Peyer's patch (tissue), 4 donors: ENCODE measurements at regions not wholly inside any gene's neighbourhood (a gene's known extent, or its start where the extent isn't known, plus 50 kb on each side); places are given as distances from the start of the nearest gene placed in this dataset.
"Not testable (repeated sequence)": the region's sequence is repeated elsewhere in the genome, so short reads cannot be mapped to it uniquely, and the experiment has no call there.

Experiments used
- DNase-seq, 3 donors: peaks; one replicate each; pipeline ENCODE4 v3.0.0-alpha.2; 2017 to 2019
- H3K27ac ChIP-seq, 4 donors: fragments of 200-600 bp; sonication (generic); one replicate each; pipeline ENCODE4 v1.5.1; 2016 to 2019
- H3K27me3 ChIP-seq, 2 donors: fragments of 200-600 bp; sonication (generic); one replicate each; pipeline ENCODE4 v1.5.1; 2019
- H3K36me3 ChIP-seq, 3 donors: fragments of 200-600 bp; sonication (generic); one replicate each; pipeline ENCODE4 v1.5.1; 2016 to 2019
- H3K4me1 ChIP-seq, 4 donors: fragments of 200-600 bp; sonication (generic); one replicate each; pipeline ENCODE4 v1.5.1; 2016 to 2019
- H3K4me3 ChIP-seq, 4 donors: fragments of 200-600 bp; sonication (generic); 1 replicate in 3 of 4; 2 replicates in 1 of 4; pipeline ENCODE4 v1.5.1; 2016 to 2019; ENCODE audit warnings: mild to moderate bottlenecking in 1 of 4
- H3K9me3 ChIP-seq, 4 donors: fragments of 200-600 bp; sonication (generic); one replicate each; pipeline ENCODE4 v1.5.1; 2016 to 2019; ENCODE audit warnings: mild to moderate bottlenecking in 1 of 4
- CTCF ChIP-seq, 6 experiments: fragments of 450-650 bp in 4 of 6; fragments of 200-600 bp in 2 of 6; sonication (generic) in 1 of 6; IDR thresholded peaks; one replicate each; pipeline ENCODE4 v1.5.1; 2017 to 2019; ENCODE audit warnings: antibody characterized with exemption in 6 of 6, mild to moderate bottlenecking in 3 of 6, moderate library complexity in 1 of 6
- POLR2A ChIP-seq, 2 donors: fragments of 450-650 bp; IDR thresholded peaks; one replicate each; pipeline ENCODE4 v1.5.1; 2017; ENCODE audit warnings: antibody characterized with exemption in 2 of 2, mild to moderate bottlenecking in 2 of 2, moderate library complexity in 2 of 2

- H3K27me3 ChIP-seq, DNase-seq, H3K27ac ChIP-seq, H3K4me3 ChIP-seq, H3K36me3 ChIP-seq, H3K4me1 ChIP-seq, H3K9me3 ChIP-seq: not testable (repeated sequence)
These were observed 953.9 kb downstream of the TMEM121 start for GRCh38 chr14:106480287-106480686.

- H3K27ac ChIP-seq, DNase-seq, H3K9me3 ChIP-seq, H3K36me3 ChIP-seq, H3K4me1 ChIP-seq, H3K27me3 ChIP-seq, H3K4me3 ChIP-seq: not testable (repeated sequence)
These were observed 955.8 kb downstream of the TMEM121 start for GRCh38 chr14:106482213-106482612.

GRCh38 chr14:106487600-106487999, 961.2 kb downstream of the TMEM121 start:
- Histone ChIP-seq H3K4me1 (no peaks in the 10 kb centered on the region), H3K9me3 (no peaks in the 10 kb centered on the region), H3K27me3 (no peaks in the 10 kb centered on the region), H3K36me3 (no peaks in the 10 kb centered on the region), H3K4me3 (no peak overlapping the region), H3K27ac (no peak overlapping the region)
- no peak for DNase-seq
- TF ChIP-seq CTCF (IDR thresholded peaks at IDR 0.05) (no peak), POLR2A (IDR thresholded peaks at IDR 0.05) (no peak)

GRCh38 chr14:106488291-106488690, 961.9 kb downstream of the TMEM121 start:
- no peak for TF ChIP-seq CTCF (IDR thresholded peaks at IDR 0.05)
- TF ChIP-seq POLR2A (IDR thresholded peaks at IDR 0.05), result no peak
- no peaks in the 10 kb centered on the region for H3K9me3 ChIP-seq
- H3K27ac ChIP-seq, result no peak overlapping the region
- no peaks in the 10 kb centered on the region for H3K27me3 ChIP-seq
- H3K4me1 ChIP-seq, result no peaks in the 10 kb centered on the region
- DNase-seq, result no peak
- no peaks in the 10 kb centered on the region for H3K36me3 ChIP-seq
- H3K4me3 ChIP-seq, result no peak overlapping the region

GRCh38 chr14:106489112-106489881, 962.9 kb downstream of the TMEM121 start:
- Histone ChIP-seq H3K27ac (no peak overlapping the region), H3K4me3 (no peak overlapping the region), H3K36me3 (no peaks in the 10 kb centered on the region), H3K9me3 (no peaks in the 10 kb centered on the region), H3K4me1 (no peaks in the 10 kb centered on the region), H3K27me3 (no peaks in the 10 kb centered on the region)
- TF ChIP-seq CTCF (IDR thresholded peaks at IDR 0.05), result no peak
- no peak for TF ChIP-seq POLR2A (IDR thresholded peaks at IDR 0.05)
- no peak for DNase-seq

- Histone ChIP-seq H3K27ac (no peak overlapping the region), H3K4me3 (no peak overlapping the region), H3K4me1 (no peaks in the 10 kb centered on the region), H3K9me3 (no peaks in the 10 kb centered on the region), H3K36me3 (no peaks in the 10 kb centered on the region), H3K27me3 (no peaks in the 10 kb centered on the region)
- TF ChIP-seq POLR2A (IDR thresholded peaks at IDR 0.05), result no peak
- no peak for TF ChIP-seq CTCF (IDR thresholded peaks at IDR 0.05)
- DNase-seq, result no peak
These were observed 964.1 kb downstream of the TMEM121 start for GRCh38 chr14:106490442-106490841.

- peak in 2 of 3 donors; percentile 32 to 61 for DNase-seq
- H3K9me3 ChIP-seq, result no peaks in the 10 kb centered on the region
- H3K27me3 ChIP-seq, result no peaks in the 10 kb centered on the region
- TF ChIP-seq POLR2A (IDR thresholded peaks at IDR 0.05), result no peak
- peak in 1 of 6 experiments; percentile 11 for TF ChIP-seq CTCF (IDR thresholded peaks at IDR 0.05)
- no peaks in the 10 kb centered on the region for H3K36me3 ChIP-seq
- H3K4me3 ChIP-seq, result no peak overlapping the region
- no peak overlapping the region for H3K27ac ChIP-seq
- H3K4me1 ChIP-seq, result no peaks in the 10 kb centered on the region
These were observed 965.5 kb downstream of the TMEM121 start for GRCh38 chr14:106491851-106492250.
